ENCODE measurements at regions not wholly inside any gene's neighbourhood (a gene's known extent, or its start where the extent isn't known, plus 50 kb on each side); places are given as distances from the start of the nearest gene placed in this dataset.

GRCh38 chr6:43915208-43915869, 145.3 kb downstream of the VEGFA start:
- no peak for DNase-seq

GRCh38 chr6:43914272-43915147, 144.5 kb downstream of the VEGFA start:
- no peak for DNase-seq

- DNase-seq = peak; percentile 36
Observed at GRCh38 chr6:43913375-43914271, 143.6 kb downstream of the VEGFA start.

- no peak for DNase-seq
Observed at GRCh38 chr6:43912598-43913371, 142.8 kb downstream of the VEGFA start.

- no peak for DNase-seq
Observed at GRCh38 chr6:43912116-43912577, 142.1 kb downstream of the VEGFA start.

GRCh38 chr6:43911354-43912115, 141.5 kb downstream of the VEGFA start:
- no peak for DNase-seq

- DNase-seq = peak; percentile 52
Observed at GRCh38 chr6:43910638-43911353, 140.8 kb downstream of the VEGFA start.

GRCh38 chr6:43910149-43910637, 140.2 kb downstream of the VEGFA start:
- no peak for DNase-seq

- no peak for DNase-seq
Observed at GRCh38 chr6:43909474-43910148, 139.6 kb downstream of the VEGFA start.

GRCh38 chr6:43907789-43908472, 137.9 kb downstream of the VEGFA start:
- no peak for DNase-seq

GRCh38 chr6:43907312-43907711, 137.3 kb downstream of the VEGFA start:
- DNase-seq = no peak

GRCh38 chr6:43904311-43905123, 134.5 kb downstream of the VEGFA start:
- DNase-seq = no peak

- DNase-seq = no peak
Observed at GRCh38 chr6:43903739-43904290, 133.8 kb downstream of the VEGFA start.

GRCh38 chr6:43901733-43902230, 131.8 kb downstream of the VEGFA start:
- DNase-seq = no peak

GRCh38 chr6:43900916-43901732, 131.1 kb downstream of the VEGFA start:
- DNase-seq = no peak

- DNase-seq = no peak
Observed at GRCh38 chr6:43900560-43900915, 130.5 kb downstream of the VEGFA start.

GRCh38 chr6:43899830-43900229, 129.8 kb downstream of the VEGFA start:
- DNase-seq = no peak
